Effector memory CD8-positive, alpha-beta T cell (primary cell): ENCODE measurements at regions not wholly inside any gene's neighbourhood (a gene's known extent, or its start where the extent isn't known, plus 50 kb on each side); places are given as distances from the start of the nearest gene placed in this dataset.
A peak's percentile ranks its signal among the peaks of the same experiment; 100 is the strongest.

ENCODE experiments used
- ATAC-seq: fragments of 150-1000 bp; cut with Tn5 transposase; replicated peaks from 2 replicates; pipeline ENCODE4 v1.10.0; 2021; ENCODE audit warnings: mild to moderate bottlenecking, moderate library complexity
- DNase-seq, 3 experiments: peaks; one replicate each; pipeline ENCODE4 v3.0.0; 2021
- H3K27ac Mint-ChIP-seq, 2 donors: one replicate each; pipeline ENCODE4 v1.8.0; 2022; ENCODE audit warnings: mild to moderate bottlenecking in 2 of 2, mixed read lengths in 2 of 2, moderate library complexity in 2 of 2
- H3K27me3 Mint-ChIP-seq, 2 donors: one replicate each; pipeline ENCODE4 v1.8.0; 2022; ENCODE audit warnings: mixed read lengths in 2 of 2
- H3K36me3 Mint-ChIP-seq: one replicate; pipeline ENCODE4 v1.8.0; 2022; ENCODE audit warnings: mild to moderate bottlenecking, moderate library complexity, mixed read lengths; ENCODE audit not compliant: insufficient read depth
- H3K4me1 Mint-ChIP-seq, 2 donors: one replicate each; pipeline ENCODE4 v1.8.0; 2022; ENCODE audit warnings: low read depth in 2 of 2, mixed read lengths in 2 of 2
- H3K4me3 Mint-ChIP-seq, 2 donors: one replicate each; pipeline ENCODE4 v1.8.0; 2022; ENCODE audit warnings: mild to moderate bottlenecking in 2 of 2, mixed read lengths in 2 of 2, moderate library complexity in 2 of 2
- H3K9me3 Mint-ChIP-seq, 2 donors: one replicate each; pipeline ENCODE4 v1.8.0; 2022; ENCODE audit warnings: mixed read lengths in 2 of 2

GRCh38 chrX:42535233-42535632, 242.7 kb downstream of the PPP1R2C start:
- H3K27ac Mint-ChIP-seq: peak overlapping the region; percentile 20 to 82
- ATAC-seq (peak; percentile 80), DNase-seq (no peak)
- H3K9me3 Mint-ChIP-seq: no peaks in the 10 kb centered on the region
- no peaks in the 10 kb centered on the region for H3K36me3 Mint-ChIP-seq
- H3K27me3 Mint-ChIP-seq: no peaks in the 10 kb centered on the region
- peaks cover 10 to 28% of the 10 kb centered on the region in 2 donors for H3K4me1 Mint-ChIP-seq
- peak overlapping the region in 1 of 2 donors; percentile 52 for H3K4me3 Mint-ChIP-seq

- ATAC-seq (no peak), DNase-seq (no peak)
- Mint-ChIP-seq H3K36me3 (no peaks in the 10 kb centered on the region), H3K4me1 (peaks cover 10 to 28% of the 10 kb centered on the region in 2 donors), H3K27me3 (no peaks in the 10 kb centered on the region), H3K27ac (no peak overlapping the region), H3K4me3 (no peak overlapping the region), H3K9me3 (no peaks in the 10 kb centered on the region)
Observed at GRCh38 chrX:42533761-42534160, 244.2 kb downstream of the PPP1R2C start.

GRCh38 chrX:42531441-42531840, 246.5 kb downstream of the PPP1R2C start:
- Mint-ChIP-seq H3K27ac (peak overlapping the region; percentile 59 to 83), H3K4me3 (peak overlapping the region in 1 of 2 donors; percentile 20), H3K27me3 (no peaks in the 10 kb centered on the region), H3K4me1 (peaks cover 7 to 21% of the 10 kb centered on the region in 2 donors), H3K9me3 (no peaks in the 10 kb centered on the region), H3K36me3 (no peaks in the 10 kb centered on the region)
- DNase-seq: no peak
- peak; percentile 64 for ATAC-seq

GRCh38 chrX:42530027-42530426, 247.9 kb downstream of the PPP1R2C start:
- DNase-seq: no peak
- ATAC-seq: no peak
- peaks cover 7 to 15% of the 10 kb centered on the region in 2 donors for H3K4me1 Mint-ChIP-seq
- H3K9me3 Mint-ChIP-seq: no peaks in the 10 kb centered on the region
- no peaks in the 10 kb centered on the region for H3K36me3 Mint-ChIP-seq
- H3K27me3 Mint-ChIP-seq: no peaks in the 10 kb centered on the region
- no peak overlapping the region for H3K27ac Mint-ChIP-seq
- no peak overlapping the region for H3K4me3 Mint-ChIP-seq

- Mint-ChIP-seq H3K4me1 (no peaks in the 10 kb centered on the region), H3K9me3 (no peaks in the 10 kb centered on the region), H3K27ac (no peak overlapping the region), H3K4me3 (no peak overlapping the region), H3K36me3 (no peaks in the 10 kb centered on the region), H3K27me3 (no peaks in the 10 kb centered on the region)
- ATAC-seq: no peak
- DNase-seq: no peak
Observed at GRCh38 chrX:42524379-42524778, 253.6 kb downstream of the PPP1R2C start.

GRCh38 chrX:42519666-42520231, 258.2 kb downstream of the PPP1R2C start:
- ATAC-seq: no peak
- H3K27ac Mint-ChIP-seq: peak overlapping the region in 1 of 2 donors; percentile 87
- H3K36me3 Mint-ChIP-seq: no peaks in the 10 kb centered on the region
- DNase-seq: no peak
- H3K27me3 Mint-ChIP-seq: no peaks in the 10 kb centered on the region
- no peaks in the 10 kb centered on the region for H3K9me3 Mint-ChIP-seq
- no peak overlapping the region for H3K4me3 Mint-ChIP-seq
- H3K4me1 Mint-ChIP-seq: no peaks in the 10 kb centered on the region

- Mint-ChIP-seq H3K36me3 (no peaks in the 10 kb centered on the region), H3K9me3 (no peaks in the 10 kb centered on the region), H3K27me3 (no peaks in the 10 kb centered on the region), H3K27ac (no peak overlapping the region), H3K4me1 (no peaks in the 10 kb centered on the region), H3K4me3 (no peak overlapping the region)
- DNase-seq (no peak), ATAC-seq (no peak)
Observed at GRCh38 chrX:42515939-42516338, 262.0 kb downstream of the PPP1R2C start.

- Mint-ChIP-seq H3K4me1 (no peaks in the 10 kb centered on the region), H3K9me3 (peaks cover 2 to 8% of the 10 kb centered on the region in 2 donors), H3K36me3 (no peaks in the 10 kb centered on the region), H3K4me3 (no peak overlapping the region), H3K27me3 (no peaks in the 10 kb centered on the region), H3K27ac (no peak overlapping the region)
- no peak for ATAC-seq
- DNase-seq: no peak
Observed at GRCh38 chrX:42505016-42505415, 272.9 kb downstream of the PPP1R2C start.

- DNase-seq: no peak
- Mint-ChIP-seq H3K4me1 (peaks cover 0 to 4% of the 10 kb centered on the region in 2 donors), H3K27ac (no peak overlapping the region), H3K36me3 (no peaks in the 10 kb centered on the region), H3K9me3 (no peaks in the 10 kb centered on the region), H3K4me3 (no peak overlapping the region), H3K27me3 (no peaks in the 10 kb centered on the region)
- no peak for ATAC-seq
Observed at GRCh38 chrX:42499620-42500019, 278.3 kb downstream of the PPP1R2C start.

GRCh38 chrX:42497356-42497755, 280.6 kb downstream of the PPP1R2C start:
- DNase-seq (no peak), ATAC-seq (no peak)
- H3K36me3 Mint-ChIP-seq: no peaks in the 10 kb centered on the region
- no peaks in the 10 kb centered on the region for H3K27me3 Mint-ChIP-seq
- H3K4me3 Mint-ChIP-seq: no peak overlapping the region
- H3K9me3 Mint-ChIP-seq: no peaks in the 10 kb centered on the region
- H3K4me1 Mint-ChIP-seq: peaks cover 3 to 7% of the 10 kb centered on the region in 2 donors
- no peak overlapping the region for H3K27ac Mint-ChIP-seq

GRCh38 chrX:42496239-42496638, 281.7 kb downstream of the PPP1R2C start:
- H3K4me3 Mint-ChIP-seq: no peak overlapping the region
- no peaks in the 10 kb centered on the region for H3K27me3 Mint-ChIP-seq
- DNase-seq: no peak
- no peak overlapping the region for H3K27ac Mint-ChIP-seq
- no peaks in the 10 kb centered on the region for H3K9me3 Mint-ChIP-seq
- no peak for ATAC-seq
- no peaks in the 10 kb centered on the region for H3K36me3 Mint-ChIP-seq
- H3K4me1 Mint-ChIP-seq: peaks cover 3 to 7% of the 10 kb centered on the region in 2 donors

GRCh38 chrX:42495139-42495538, 282.8 kb downstream of the PPP1R2C start:
- Mint-ChIP-seq H3K9me3 (no peaks in the 10 kb centered on the region), H3K27ac (peak overlapping the region in 1 of 2 donors; percentile 29), H3K4me1 (peaks cover 3 to 7% of the 10 kb centered on the region in 2 donors), H3K4me3 (no peak overlapping the region), H3K36me3 (no peaks in the 10 kb centered on the region), H3K27me3 (no peaks in the 10 kb centered on the region)
- peak; percentile 98 for ATAC-seq
- DNase-seq: peak; percentile 5 to 9 (median 5)

- no peaks in the 10 kb centered on the region for H3K27me3 Mint-ChIP-seq
- H3K36me3 Mint-ChIP-seq: no peaks in the 10 kb centered on the region
- H3K4me3 Mint-ChIP-seq: no peak overlapping the region
- ATAC-seq (no peak), DNase-seq (no peak)
- H3K4me1 Mint-ChIP-seq: peaks cover 3 to 7% of the 10 kb centered on the region in 2 donors
- H3K27ac Mint-ChIP-seq: no peak overlapping the region
- H3K9me3 Mint-ChIP-seq: no peaks in the 10 kb centered on the region
Observed at GRCh38 chrX:42491137-42491907, 286.6 kb downstream of the PPP1R2C start.

GRCh38 chrX:42490111-42490510, 287.9 kb downstream of the PPP1R2C start:
- Mint-ChIP-seq H3K9me3 (no peaks in the 10 kb centered on the region), H3K27me3 (no peaks in the 10 kb centered on the region), H3K4me1 (peaks cover 3 to 5% of the 10 kb centered on the region in 2 donors), H3K4me3 (no peak overlapping the region), H3K27ac (no peak overlapping the region), H3K36me3 (no peaks in the 10 kb centered on the region)
- DNase-seq: no peak
- ATAC-seq: no peak
